Glomerular endothelial cell (primary cell): ENCODE measurements at regions not wholly inside any gene's neighbourhood (a gene's known extent, or its start where the extent isn't known, plus 50 kb on each side); places are given as distances from the start of the nearest gene placed in this dataset.

Source experiments
- DNase-seq: peaks from one replicate; pipeline ENCODE4 v3.0.0-alpha.2; 2011; ENCODE audit warnings: low read depth, low spot score; ENCODE audit errors: extremely low read depth

GRCh38 chr3:181764544-181764943 lies 52.8 kb downstream of the SOX2 start:
- DNase-seq = no peak

GRCh38 chr3:181770296-181770695 lies 58.6 kb downstream of the SOX2 start:
- DNase-seq = no peak

GRCh38 chr3:181771120-181771519 lies 59.4 kb downstream of the SOX2 start:
- DNase-seq = no peak

GRCh38 chr3:181772166-181772565 lies 60.4 kb downstream of the SOX2 start:
- DNase-seq = no peak

- DNase-seq = no peak
Observed at GRCh38 chr3:181773921-181774320, 62.2 kb downstream of the SOX2 start.

- DNase-seq = no peak
Observed at GRCh38 chr3:181782306-181782954, 70.7 kb downstream of the SOX2 start.

- no peak for DNase-seq
Observed at GRCh38 chr3:181790561-181790960, 78.8 kb downstream of the SOX2 start.

GRCh38 chr3:181791056-181791955 lies 79.6 kb downstream of the SOX2 start:
- no peak for DNase-seq

GRCh38 chr3:181793006-181793405 lies 81.3 kb downstream of the SOX2 start:
- no peak for DNase-seq

GRCh38 chr3:181794011-181794790 lies 82.5 kb downstream of the SOX2 start:
- DNase-seq = no peak

GRCh38 chr3:181796641-181797040 lies 84.9 kb downstream of the SOX2 start:
- no peak for DNase-seq

- no peak for DNase-seq
Observed at GRCh38 chr3:181797431-181797830, 85.7 kb downstream of the SOX2 start.

- no peak for DNase-seq
Observed at GRCh38 chr3:181805703-181806102, 94.0 kb downstream of the SOX2 start.

- DNase-seq = no peak
Observed at GRCh38 chr3:181808053-181808452, 96.3 kb downstream of the SOX2 start.

- no peak for DNase-seq
Observed at GRCh38 chr3:181823716-181824115, 112.0 kb downstream of the SOX2 start.

GRCh38 chr3:181824961-181825360 lies 113.2 kb downstream of the SOX2 start:
- no peak for DNase-seq

GRCh38 chr3:181839039-181839915 lies 127.6 kb downstream of the SOX2 start:
- no peak for DNase-seq

GRCh38 chr3:181839916-181840297 lies 128.2 kb downstream of the SOX2 start:
- DNase-seq = no peak

- no peak for DNase-seq
Observed at GRCh38 chr3:181844211-181844610, 132.5 kb downstream of the SOX2 start.

GRCh38 chr3:181847276-181847675 lies 135.6 kb downstream of the SOX2 start:
- DNase-seq = no peak
